ENCODE measurements at regions not wholly inside any gene's neighbourhood (a gene's known extent, or its start where the extent isn't known, plus 50 kb on each side); places are given as distances from the start of the nearest gene placed in this dataset.

DNA sequence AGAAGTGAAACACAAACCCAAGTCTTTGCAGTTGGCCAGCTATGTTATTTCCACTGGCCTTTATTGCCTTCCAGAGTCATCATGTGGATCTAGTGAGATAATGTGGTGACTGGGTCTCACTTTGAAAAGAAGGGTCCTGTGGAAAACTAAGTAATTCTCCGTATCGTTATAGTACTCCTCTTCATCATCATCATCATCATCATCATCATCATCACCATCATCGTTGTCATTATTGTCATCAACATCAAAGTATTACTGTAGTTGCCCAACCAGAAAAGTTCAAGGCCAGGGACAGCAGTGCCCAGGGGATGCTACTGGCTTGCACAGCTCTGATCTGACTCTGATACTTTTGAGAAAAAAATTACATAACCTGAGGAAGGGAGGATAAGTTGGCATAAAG is 295.6 kb upstream of the F9 start:
- Mint-ChIP-seq H3K9me3 (ENCODE audit: low read depth) (no peaks in the 10 kb centered on the region), H3K4me1 (no peaks in the 10 kb centered on the region), H3K27me3 (no peaks in the 10 kb centered on the region)

DNA sequence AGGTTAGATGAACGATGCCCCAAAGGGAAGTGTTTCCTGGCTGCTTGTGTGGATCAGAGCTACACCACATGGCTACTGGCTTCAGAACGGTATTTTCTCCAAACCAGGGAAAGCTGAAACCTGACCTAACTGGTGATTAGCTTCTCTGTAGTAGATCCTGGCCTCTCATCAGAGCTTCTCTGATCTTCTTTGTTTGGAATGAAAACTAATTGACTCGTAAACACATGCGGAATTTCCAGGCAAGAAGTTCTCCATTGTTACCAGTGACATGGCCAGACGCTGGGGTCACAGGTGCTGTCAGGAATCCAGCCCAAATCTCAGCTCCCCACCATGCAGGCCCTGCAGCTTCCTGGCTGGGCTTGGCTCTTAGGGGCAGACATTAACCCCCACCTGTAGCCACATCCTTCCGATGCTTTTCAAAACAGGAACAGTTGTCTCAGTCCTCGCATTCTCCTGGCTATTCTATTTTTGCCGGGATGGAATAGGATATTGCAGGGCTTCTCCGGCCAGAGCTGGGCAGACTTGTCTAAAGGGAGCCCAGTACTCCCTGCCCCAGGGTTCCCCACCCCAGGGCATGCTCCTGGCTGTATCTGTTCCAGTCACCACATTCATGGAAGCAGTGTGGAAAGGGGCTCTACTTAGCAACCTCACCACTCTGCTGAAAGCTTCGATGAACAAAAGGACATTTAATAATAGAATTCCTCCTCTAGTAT is 305.4 kb upstream of the F9 start:
- CTCF ChIA-PET = no interaction called here
- H3K27me3 Mint-ChIP-seq = no peaks in the 10 kb centered on the region
- no peak overlapping the region for H3K27ac Mint-ChIP-seq
- no peak for ATAC-seq
- no peaks in the 10 kb centered on the region for H3K9me3 Mint-ChIP-seq (ENCODE audit: low read depth)
- no peaks in the 10 kb centered on the region for H3K36me3 Mint-ChIP-seq
- DNase-seq = no peak
- H3K4me1 Mint-ChIP-seq = no peaks in the 10 kb centered on the region
- no peak overlapping the region for H3K4me3 Mint-ChIP-seq

More for the DNA sequence above, 295.6 kb upstream of the F9 start:
- ATAC-seq = no peak
- CTCF ChIA-PET = no interaction called here
- DNase-seq = no peak
- H3K27ac Mint-ChIP-seq = no peak overlapping the region
- no peaks in the 10 kb centered on the region for H3K36me3 Mint-ChIP-seq
- H3K4me3 Mint-ChIP-seq = no peak overlapping the region

DNA sequence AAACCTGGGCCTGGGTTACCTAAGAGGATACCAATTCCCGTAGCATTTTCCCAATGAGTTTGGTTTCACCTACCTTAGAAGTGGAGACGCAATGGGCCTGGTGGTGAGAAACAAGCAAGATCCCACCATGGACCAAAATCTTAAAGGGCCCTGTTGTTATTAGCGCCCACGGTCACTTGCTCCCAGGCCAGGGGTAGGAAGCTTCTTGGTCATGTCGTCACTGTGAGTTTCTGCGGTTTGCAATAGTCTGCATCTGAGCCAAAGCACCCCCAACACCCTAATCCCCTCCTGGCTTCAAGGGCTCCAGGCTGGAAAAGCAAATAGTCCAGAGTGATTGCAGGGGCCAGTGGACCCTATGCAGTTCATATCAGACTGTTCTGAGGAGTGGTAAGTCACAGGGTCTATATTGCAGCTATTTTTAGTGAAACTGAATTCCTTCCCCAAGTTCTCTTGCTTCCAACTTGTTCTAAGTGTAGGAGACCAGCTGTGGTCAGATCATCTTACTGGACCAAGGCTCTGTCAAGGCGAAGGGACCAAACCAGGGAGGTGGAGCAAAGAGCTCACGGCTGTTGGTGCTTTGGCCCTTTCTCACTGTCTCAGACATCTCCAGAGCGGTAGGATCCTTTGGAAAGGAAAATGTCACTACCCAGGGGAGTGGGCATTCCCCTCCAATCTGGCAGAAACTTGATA is 307.9 kb upstream of the F9 start:
- ATAC-seq (no peak), DNase-seq (no peak)
- CTCF ChIA-PET = no interaction called here
- Mint-ChIP-seq H3K27me3 (no peaks in the 10 kb centered on the region), H3K4me3 (no peak overlapping the region), H3K36me3 (no peaks in the 10 kb centered on the region), H3K4me1 (no peaks in the 10 kb centered on the region), H3K27ac (no peak overlapping the region), H3K9me3 (ENCODE audit: low read depth) (no peaks in the 10 kb centered on the region)

DNA sequence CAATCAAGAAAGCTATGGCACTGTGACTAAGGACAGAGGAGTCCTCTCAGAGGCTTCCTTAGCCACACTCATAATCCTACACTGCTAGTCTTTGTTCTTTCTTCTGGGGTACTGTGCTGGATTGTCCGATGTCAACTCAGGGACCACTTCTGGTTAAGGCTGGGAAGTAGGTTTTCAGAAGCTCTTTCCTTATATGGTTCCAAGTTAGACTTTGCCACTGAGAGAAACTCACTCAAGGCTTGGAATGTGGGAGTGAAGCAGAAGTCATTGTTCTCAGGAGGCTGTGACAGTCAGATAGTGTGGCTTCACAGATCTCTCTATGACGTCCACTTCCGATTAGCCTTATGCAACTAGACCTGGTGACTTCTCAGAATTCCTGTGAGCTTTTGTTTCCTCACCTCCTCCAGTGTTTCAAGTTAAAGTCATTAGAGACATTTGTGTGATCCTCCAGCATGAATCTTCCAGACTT is 317.3 kb upstream of the F9 start:
- CTCF ChIA-PET = no interaction called here
- DNase-seq = no peak
- Mint-ChIP-seq H3K36me3 (no peaks in the 10 kb centered on the region), H3K27ac (no peak overlapping the region), H3K4me3 (no peak overlapping the region), H3K9me3 (ENCODE audit: low read depth) (no peaks in the 10 kb centered on the region), H3K4me1 (no peaks in the 10 kb centered on the region), H3K27me3 (no peaks in the 10 kb centered on the region)
- no peak for ATAC-seq

DNA sequence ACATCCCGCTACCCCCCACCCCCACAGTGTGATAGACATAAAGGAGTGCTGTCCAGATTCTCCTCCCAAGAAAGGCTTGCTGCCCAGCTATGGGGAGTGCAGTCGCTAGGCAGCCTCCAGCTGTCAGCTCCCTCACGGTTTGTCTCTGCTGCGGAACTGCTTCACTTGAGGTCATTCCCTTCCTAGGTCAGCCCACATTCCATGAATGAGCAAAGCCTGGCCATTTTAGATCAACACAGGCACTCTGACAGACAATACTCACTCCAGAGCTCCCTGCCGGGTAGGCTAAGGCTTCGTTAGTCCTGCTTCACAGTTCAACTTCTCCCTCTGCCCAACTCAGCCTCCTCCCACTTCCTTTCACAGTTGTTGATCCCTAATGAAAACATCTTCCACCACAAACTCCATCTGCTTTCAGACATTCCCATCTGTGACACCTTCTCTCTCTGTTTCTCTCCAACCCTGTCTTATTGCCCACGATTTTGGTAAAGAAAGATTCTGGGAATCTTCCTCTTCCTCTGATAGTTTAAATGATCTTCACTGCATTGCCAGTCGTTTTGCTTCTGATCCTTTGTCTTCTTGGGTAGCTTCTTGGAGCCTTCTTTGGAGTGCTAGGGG is 318.9 kb upstream of the F9 start:
- Mint-ChIP-seq H3K9me3 (ENCODE audit: low read depth) (no peaks in the 10 kb centered on the region), H3K4me1 (no peaks in the 10 kb centered on the region), H3K4me3 (no peak overlapping the region), H3K27me3 (no peaks in the 10 kb centered on the region), H3K27ac (no peak overlapping the region), H3K36me3 (no peaks in the 10 kb centered on the region)
- no peak for DNase-seq
- CTCF ChIA-PET = no interaction called here
- ATAC-seq = no peak

DNA sequence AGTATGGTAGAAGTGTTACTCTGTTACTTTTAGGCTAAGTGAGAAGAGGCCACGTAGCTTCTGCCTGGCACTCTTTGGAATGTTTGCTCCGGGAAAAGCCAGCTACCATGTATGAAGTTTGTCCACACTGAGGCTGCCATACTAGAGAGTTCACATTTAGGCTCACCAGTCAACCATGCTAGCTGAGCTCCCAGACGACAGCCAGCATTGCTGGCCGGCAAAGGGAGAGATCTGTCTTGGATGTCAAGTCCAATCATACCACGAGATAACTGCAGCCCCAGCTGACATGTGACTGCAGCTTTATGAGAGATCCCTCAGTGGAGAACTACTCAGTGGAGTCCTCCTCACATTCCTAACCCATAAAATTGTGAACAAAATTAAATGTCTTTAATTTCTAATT is 321.2 kb upstream of the F9 start:
- Mint-ChIP-seq H3K36me3 (peaks cover 2% of the 10 kb centered on the region), H3K9me3 (ENCODE audit: low read depth) (no peaks in the 10 kb centered on the region), H3K4me1 (no peaks in the 10 kb centered on the region), H3K4me3 (no peak overlapping the region), H3K27ac (no peak overlapping the region), H3K27me3 (peaks cover 19% of the 10 kb centered on the region)
- CTCF ChIA-PET = no interaction called here
- no peak for DNase-seq
- ATAC-seq = no peak

DNA sequence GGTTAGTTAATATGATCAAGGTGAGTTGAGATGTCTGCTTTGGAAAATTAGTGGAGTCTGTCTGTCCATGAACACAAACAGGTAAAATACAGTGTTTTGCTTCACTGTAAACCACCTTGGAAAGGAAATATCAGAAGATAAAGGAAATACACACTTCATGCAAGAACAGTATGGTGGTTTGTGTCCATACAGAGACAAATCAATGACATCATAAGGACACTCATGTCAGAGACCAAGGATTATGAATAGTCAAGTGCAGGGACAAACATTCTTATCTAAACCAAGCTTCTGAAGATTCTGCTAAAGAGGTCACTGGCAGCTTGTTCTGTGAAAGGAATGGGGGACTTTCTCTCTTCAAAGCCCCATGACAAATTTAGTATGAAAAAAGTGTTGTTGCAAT is 322.9 kb upstream of the F9 start:
- H3K27me3 Mint-ChIP-seq = peaks cover 30% of the 10 kb centered on the region
- no peaks in the 10 kb centered on the region for H3K9me3 Mint-ChIP-seq (ENCODE audit: low read depth)
- no peak overlapping the region for H3K4me3 Mint-ChIP-seq
- no peak for DNase-seq
- H3K36me3 Mint-ChIP-seq = peaks cover 2% of the 10 kb centered on the region
- no peak overlapping the region for H3K27ac Mint-ChIP-seq
- CTCF ChIA-PET = no interaction called here
- no peaks in the 10 kb centered on the region for H3K4me1 Mint-ChIP-seq
- ATAC-seq = no peak

DNA sequence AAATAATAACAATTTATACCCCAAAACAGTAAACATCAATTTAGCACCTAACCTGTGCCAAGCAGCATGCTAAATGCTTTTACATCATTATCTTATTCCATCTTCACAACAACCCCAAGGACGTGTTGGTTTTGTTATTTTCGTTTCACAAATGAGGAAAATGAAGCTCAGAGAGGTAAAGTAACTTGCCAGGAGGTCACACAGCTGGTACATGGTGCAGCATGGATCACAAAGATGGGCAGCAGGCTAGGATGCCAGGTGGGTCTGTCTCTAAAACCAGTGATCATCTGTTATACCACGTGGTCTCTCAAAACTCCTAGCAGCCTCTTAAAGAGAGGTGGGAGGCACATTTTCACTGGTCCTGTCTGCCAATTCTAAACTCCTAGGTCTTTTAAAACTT is 323.6 kb upstream of the F9 start:
- H3K9me3 Mint-ChIP-seq (ENCODE audit: low read depth) = no peaks in the 10 kb centered on the region
- CTCF ChIA-PET = no interaction called here
- no peak overlapping the region for H3K4me3 Mint-ChIP-seq
- H3K27me3 Mint-ChIP-seq = peaks cover 37% of the 10 kb centered on the region
- peaks cover 2% of the 10 kb centered on the region for H3K36me3 Mint-ChIP-seq
- ATAC-seq (no peak), DNase-seq (no peak)
- no peaks in the 10 kb centered on the region for H3K4me1 Mint-ChIP-seq
- no peak overlapping the region for H3K27ac Mint-ChIP-seq

DNA sequence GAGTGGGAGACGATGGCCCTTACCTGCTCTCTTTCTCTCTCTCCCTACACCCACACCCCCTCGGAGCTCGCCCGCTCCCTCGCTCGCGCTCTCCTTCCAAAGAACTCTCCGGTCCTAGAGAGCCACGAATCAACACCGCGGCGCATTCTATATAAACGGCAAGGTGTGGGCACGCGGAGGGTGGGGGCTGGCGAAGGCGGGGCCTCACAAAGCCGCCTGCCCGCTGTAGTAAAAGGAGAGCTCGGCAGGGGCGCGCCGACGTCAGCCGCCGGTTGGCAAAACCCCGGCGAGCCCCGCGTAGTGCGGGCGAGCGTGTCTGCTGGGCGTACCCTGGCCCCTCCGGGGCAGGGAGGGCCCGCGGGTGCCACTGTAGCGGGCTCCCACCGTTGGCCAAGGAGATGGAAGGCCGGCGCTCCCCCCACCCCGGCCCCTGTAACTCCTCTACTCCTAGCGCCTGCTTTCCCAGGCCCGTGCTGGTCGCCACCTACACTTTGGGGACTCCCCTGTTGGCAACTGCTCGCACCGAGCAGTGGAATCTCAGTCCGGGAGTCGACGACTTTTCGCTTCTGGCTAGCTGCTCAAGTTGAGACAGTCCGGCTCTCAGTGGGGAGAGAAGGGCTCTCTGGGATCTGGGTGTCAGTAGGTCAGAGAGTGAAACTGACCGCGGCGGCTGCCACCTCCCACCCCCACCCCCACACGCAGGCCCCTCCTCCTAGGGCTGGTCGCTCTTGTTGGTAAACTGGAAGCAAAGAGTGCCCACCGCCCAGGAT is 325.5 kb upstream of the F9 start:
- CTCF ChIA-PET = no interaction called here
- no peak overlapping the region for H3K27ac Mint-ChIP-seq
- no peaks in the 10 kb centered on the region for H3K9me3 Mint-ChIP-seq (ENCODE audit: low read depth)
- no peak overlapping the region for H3K4me3 Mint-ChIP-seq
- H3K4me1 Mint-ChIP-seq = no peaks in the 10 kb centered on the region
- DNase-seq (no peak), ATAC-seq (no peak)
- peaks cover 2% of the 10 kb centered on the region for H3K36me3 Mint-ChIP-seq
- H3K27me3 Mint-ChIP-seq = peaks cover 44% of the 10 kb centered on the region

DNA sequence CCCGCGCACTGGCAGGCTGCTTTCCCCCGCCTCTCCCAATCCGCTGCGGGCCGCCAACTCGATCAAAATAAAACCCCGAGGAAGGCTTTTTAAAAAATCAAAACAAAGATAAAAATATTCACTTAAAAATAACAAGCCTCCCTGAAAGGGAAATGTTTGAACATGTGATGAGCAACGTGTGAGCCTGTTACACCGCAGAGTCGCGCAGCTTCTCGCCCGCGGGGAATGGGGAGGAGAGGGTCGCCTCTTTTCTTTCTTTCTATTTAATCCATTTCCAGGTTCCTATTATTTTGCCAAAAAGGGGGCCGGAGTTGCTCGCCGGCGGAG is 326.0 kb upstream of the F9 start:
- Mint-ChIP-seq H3K27ac (no peak overlapping the region), H3K4me1 (no peaks in the 10 kb centered on the region), H3K4me3 (no peak overlapping the region), H3K9me3 (ENCODE audit: low read depth) (no peaks in the 10 kb centered on the region), H3K36me3 (peaks cover 2% of the 10 kb centered on the region), H3K27me3 (peaks cover 45% of the 10 kb centered on the region)
- DNase-seq (no peak), ATAC-seq (no peak)
- CTCF ChIA-PET = no interaction called here

DNA sequence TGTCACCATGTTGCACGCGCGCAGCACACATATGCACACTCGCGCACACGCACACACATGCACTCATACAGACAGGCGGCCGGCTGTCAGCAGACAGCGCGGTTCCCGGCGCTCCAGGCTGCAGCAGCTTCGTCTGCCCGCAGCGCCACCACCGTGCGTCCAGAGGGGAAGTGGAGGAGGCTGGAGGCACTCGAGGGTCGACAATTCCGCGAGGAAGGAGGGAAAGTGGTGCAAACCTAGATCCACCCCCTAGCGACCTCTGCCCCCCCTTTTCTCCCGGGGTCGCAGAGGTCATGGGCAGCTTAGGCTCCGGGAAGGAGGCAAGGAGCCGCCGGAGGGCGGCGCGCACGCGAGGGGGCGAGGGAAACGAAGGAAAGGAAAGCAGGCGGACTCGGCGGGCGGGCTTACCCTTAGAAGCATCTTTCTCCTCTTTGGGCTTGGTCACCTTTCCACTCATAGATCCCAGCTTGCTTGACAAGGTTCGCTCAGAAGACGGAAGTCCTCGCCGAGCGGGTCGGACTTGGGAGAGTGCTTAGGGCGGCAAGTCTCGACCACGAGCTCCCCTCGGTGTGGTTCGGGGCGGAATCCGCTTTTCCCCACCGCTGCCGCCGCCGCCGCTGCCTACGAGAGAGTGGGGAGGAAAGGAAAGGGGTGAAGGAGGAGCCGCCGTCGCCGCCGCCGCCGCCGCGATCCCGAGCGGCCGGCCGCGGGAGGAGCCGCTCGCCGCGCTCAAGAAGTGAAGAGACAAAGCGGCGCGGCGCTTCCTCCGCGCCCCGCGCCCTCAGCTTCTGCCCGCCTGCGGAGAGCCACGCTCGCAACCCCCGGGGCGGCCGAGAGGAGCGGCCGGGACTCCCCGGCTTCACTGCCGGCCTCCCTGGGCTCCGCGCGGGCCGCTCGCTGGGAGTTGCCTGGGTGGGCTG is 326.6 kb upstream of the F9 start:
- DNase-seq = no peak
- ATAC-seq = no peak
- CTCF ChIA-PET = no interaction called here
- no peak overlapping the region for H3K4me3 Mint-ChIP-seq
- no peaks in the 10 kb centered on the region for H3K9me3 Mint-ChIP-seq (ENCODE audit: low read depth)
- no peaks in the 10 kb centered on the region for H3K4me1 Mint-ChIP-seq
- peaks cover 2% of the 10 kb centered on the region for H3K36me3 Mint-ChIP-seq
- peaks cover 48% of the 10 kb centered on the region for H3K27me3 Mint-ChIP-seq
- H3K27ac Mint-ChIP-seq = no peak overlapping the region

DNA sequence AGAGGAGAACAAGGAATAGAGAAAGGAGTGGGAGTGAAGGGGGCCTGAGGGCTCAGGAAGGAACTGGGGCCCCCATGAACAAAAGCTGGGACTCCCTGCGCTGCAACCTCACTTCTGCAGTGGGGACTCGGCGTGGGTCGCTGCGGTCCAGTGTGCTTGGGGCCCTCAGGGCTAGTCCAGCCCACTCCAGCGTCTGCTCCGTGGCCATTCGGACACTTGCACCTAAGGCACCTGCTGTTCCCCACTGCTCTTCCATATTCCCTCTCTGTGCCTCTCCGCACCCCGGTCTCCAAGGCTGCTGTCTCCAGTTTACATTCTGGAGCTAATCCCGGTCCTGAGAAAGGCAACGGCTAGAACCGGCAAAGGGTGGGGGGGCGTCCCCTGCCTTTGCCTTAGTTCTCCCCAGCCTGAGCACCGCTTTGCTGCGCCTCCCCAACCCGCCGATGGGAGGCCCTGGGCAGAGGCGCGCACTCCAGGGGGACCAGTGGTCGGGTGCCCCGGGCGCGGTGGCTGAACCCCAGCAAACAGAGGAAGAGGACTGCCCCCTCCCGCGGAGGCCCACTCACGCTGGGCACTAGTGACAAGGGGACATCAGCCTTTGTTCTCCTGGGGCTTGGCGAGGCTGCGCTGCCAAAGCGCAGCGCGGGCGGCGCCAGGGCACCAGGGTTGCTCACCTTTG is 327.7 kb upstream of the F9 start:
- Mint-ChIP-seq H3K9me3 (ENCODE audit: low read depth) (no peaks in the 10 kb centered on the region), H3K4me3 (no peak overlapping the region), H3K27me3 (peaks cover 48% of the 10 kb centered on the region), H3K4me1 (no peaks in the 10 kb centered on the region), H3K27ac (no peak overlapping the region), H3K36me3 (peaks cover 2% of the 10 kb centered on the region)
- DNase-seq (no peak), ATAC-seq (no peak)
- CTCF ChIA-PET = no interaction called here

DNA sequence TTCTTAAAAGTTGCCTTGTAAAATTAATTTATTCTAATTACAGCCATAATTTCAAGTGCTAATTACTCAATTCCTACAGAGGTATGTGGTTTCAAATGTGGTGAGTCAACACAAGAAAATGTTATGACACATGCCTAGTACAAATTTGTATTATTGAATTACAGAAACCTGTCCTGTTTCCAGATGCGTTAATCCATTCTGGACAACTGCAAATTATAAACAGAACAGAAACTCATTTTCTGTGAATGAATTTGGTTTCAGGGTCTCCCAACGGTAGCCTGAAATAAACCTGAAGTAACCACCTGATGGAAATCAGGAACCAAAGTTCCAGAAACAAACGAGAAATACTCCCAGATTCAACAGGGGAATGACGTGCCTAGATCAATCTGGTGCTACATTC is 328.6 kb upstream of the F9 start:
- Mint-ChIP-seq H3K9me3 (ENCODE audit: low read depth) (no peaks in the 10 kb centered on the region), H3K4me3 (no peak overlapping the region), H3K4me1 (no peaks in the 10 kb centered on the region), H3K27ac (no peak overlapping the region), H3K36me3 (peaks cover 2% of the 10 kb centered on the region), H3K27me3 (peaks cover 48% of the 10 kb centered on the region)
- no peak for DNase-seq
- CTCF ChIA-PET = no interaction called here
- ATAC-seq = no peak

Measured in activated CD8-positive, alpha-beta memory T cell treated with anti-CD3 and anti-CD28 coated beads, Interleukin-2, amount 10 ng/mL, durations not matched to agents 7 days and 5 days (primary cell).